HG03565 (cell line): ENCODE measurements at regions not wholly inside any gene's neighbourhood (a gene's known extent, or its start where the extent isn't known, plus 50 kb on each side); places are given as distances from the start of the nearest gene placed in this dataset.

Experiments
- ATAC-seq: cut with Tn5 transposase; IDR thresholded peaks from one replicate; pipeline ENCODE4 v1.9.1; 2021; ENCODE audit warnings: mild to moderate bottlenecking, moderate library complexity; ENCODE audit not compliant: unreplicated experiment

GRCh38 chr5:165914456-165914855 is 2377.0 kb upstream of the WWC1 start:
- no peak for ATAC-seq

GRCh38 chr5:165919196-165919595 is 2372.2 kb upstream of the WWC1 start:
- ATAC-seq, result no peak

- no peak for ATAC-seq
Measured at GRCh38 chr5:165920655-165921054, 2370.8 kb upstream of the WWC1 start.

GRCh38 chr5:165928971-165929370 is 2362.5 kb upstream of the WWC1 start:
- no peak for ATAC-seq

- no peak for ATAC-seq
Measured at GRCh38 chr5:165940541-165940940, 2350.9 kb upstream of the WWC1 start.

- ATAC-seq, result no peak
Measured at GRCh38 chr5:165956854-165957253, 2334.6 kb upstream of the WWC1 start.

GRCh38 chr5:165981671-165982070 is 2309.8 kb upstream of the WWC1 start:
- ATAC-seq, result no peak

- no peak for ATAC-seq
Measured at GRCh38 chr5:165996201-165996875, 2295.1 kb upstream of the WWC1 start.

- no peak for ATAC-seq
Measured at GRCh38 chr5:165999693-166000320, 2291.6 kb upstream of the WWC1 start.

- no peak for ATAC-seq
Measured at GRCh38 chr5:166004006-166004405, 2287.4 kb upstream of the WWC1 start.

- ATAC-seq, result no peak
Measured at GRCh38 chr5:166013415-166013814, 2278.0 kb upstream of the WWC1 start.

GRCh38 chr5:166014256-166014655 is 2277.2 kb upstream of the WWC1 start:
- no peak for ATAC-seq

GRCh38 chr5:166018716-166019115 is 2272.7 kb upstream of the WWC1 start:
- no peak for ATAC-seq

GRCh38 chr5:166022065-166022464 is 2269.4 kb upstream of the WWC1 start:
- no peak for ATAC-seq

- no peak for ATAC-seq
Measured at GRCh38 chr5:166024970-166025369, 2266.5 kb upstream of the WWC1 start.

- no peak for ATAC-seq
Measured at GRCh38 chr5:166027582-166027981, 2263.9 kb upstream of the WWC1 start.

GRCh38 chr5:166031926-166032325 is 2259.5 kb upstream of the WWC1 start:
- no peak for ATAC-seq

GRCh38 chr5:166032601-166033000 is 2258.8 kb upstream of the WWC1 start:
- ATAC-seq, result no peak

GRCh38 chr5:166045961-166046360 is 2245.5 kb upstream of the WWC1 start:
- no peak for ATAC-seq

GRCh38 chr5:166046956-166047355 is 2244.5 kb upstream of the WWC1 start:
- no peak for ATAC-seq

GRCh38 chr5:166050531-166050930 is 2240.9 kb upstream of the WWC1 start:
- ATAC-seq, result no peak

GRCh38 chr5:166058660-166059059 is 2232.8 kb upstream of the WWC1 start:
- no peak for ATAC-seq

GRCh38 chr5:166062094-166062493 is 2229.4 kb upstream of the WWC1 start:
- ATAC-seq, result no peak
